ENCODE measurements at regions not wholly inside any gene's neighbourhood (a gene's known extent, or its start where the extent isn't known, plus 50 kb on each side); places are given as distances from the start of the nearest gene placed in this dataset.

DNA sequence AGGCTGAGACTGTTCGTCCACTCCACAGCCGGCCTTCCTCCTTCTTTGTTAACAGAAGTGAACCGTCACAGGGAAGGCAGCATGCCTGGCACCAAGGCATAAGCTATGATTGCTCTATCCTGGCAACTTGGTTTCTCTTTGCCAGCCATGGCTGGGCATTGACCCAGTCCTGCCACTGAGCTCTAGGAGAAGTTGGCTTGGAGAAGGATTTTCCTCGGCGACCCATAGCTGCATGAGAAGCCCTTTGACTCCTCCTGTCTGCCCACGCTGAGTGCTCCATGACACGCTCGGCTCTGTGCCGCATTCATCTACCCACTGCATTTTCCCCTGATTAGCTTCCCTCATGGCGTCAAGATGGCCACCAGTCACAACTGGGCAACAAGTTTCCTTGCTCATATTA lies 111.8 kb upstream of the EXOC2 start (continued):
- TF ChIP-seq, protein P1, sequence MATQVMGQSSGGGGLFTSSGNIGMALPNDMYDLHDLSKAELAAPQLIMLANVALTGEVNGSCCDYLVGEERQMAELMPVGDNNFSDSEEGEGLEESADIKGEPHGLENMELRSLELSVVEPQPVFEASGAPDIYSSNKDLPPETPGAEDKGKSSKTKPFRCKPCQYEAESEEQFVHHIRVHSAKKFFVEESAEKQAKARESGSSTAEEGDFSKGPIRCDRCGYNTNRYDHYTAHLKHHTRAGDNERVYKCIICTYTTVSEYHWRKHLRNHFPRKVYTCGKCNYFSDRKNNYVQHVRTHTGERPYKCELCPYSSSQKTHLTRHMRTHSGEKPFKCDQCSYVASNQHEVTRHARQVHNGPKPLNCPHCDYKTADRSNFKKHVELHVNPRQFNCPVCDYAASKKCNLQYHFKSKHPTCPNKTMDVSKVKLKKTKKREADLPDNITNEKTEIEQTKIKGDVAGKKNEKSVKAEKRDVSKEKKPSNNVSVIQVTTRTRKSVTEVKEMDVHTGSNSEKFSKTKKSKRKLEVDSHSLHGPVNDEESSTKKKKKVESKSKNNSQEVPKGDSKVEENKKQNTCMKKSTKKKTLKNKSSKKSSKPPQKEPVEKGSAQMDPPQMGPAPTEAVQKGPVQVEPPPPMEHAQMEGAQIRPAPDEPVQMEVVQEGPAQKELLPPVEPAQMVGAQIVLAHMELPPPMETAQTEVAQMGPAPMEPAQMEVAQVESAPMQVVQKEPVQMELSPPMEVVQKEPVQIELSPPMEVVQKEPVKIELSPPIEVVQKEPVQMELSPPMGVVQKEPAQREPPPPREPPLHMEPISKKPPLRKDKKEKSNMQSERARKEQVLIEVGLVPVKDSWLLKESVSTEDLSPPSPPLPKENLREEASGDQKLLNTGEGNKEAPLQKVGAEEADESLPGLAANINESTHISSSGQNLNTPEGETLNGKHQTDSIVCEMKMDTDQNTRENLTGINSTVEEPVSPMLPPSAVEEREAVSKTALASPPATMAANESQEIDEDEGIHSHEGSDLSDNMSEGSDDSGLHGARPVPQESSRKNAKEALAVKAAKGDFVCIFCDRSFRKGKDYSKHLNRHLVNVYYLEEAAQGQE (IDR thresholded peaks at IDR 0.05; ENCODE audit: low read depth, low read length), result no peak

DNA sequence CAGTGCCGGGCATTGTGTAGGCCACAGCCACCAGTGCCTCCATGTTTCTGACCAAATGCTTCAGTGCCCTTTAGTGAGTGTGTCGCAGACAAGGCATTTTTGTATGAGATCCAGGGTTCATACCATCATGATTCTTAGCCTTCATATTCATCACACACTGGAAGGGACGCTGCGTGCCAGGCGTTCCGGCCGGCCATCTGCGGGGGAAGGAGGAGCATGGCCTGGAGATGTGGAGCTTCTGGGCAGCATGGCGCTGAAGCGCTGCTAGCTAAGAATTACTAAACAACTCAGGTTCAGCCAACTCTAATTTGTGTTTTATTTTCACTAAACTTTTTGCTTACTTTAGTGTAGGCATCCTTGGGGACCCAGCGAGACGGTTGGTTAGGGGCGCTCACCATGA lies 111.4 kb upstream of the EXOC2 start:
- Histone ChIP-seq H3K27ac (ENCODE audit: low read depth in 2 of 2, low read length in 1 of 2) (no peak overlapping the region), H4K20me1 (ENCODE audit: insufficient read depth) (no peaks in the 10 kb centered on the region), H3K27me3 (ENCODE audit: insufficient read depth) (peaks cover 33% of the 10 kb centered on the region), H3F3A (replicated peaks; ENCODE audit: insufficient read depth) (no peaks in the 10 kb centered on the region), H3K79me2 (ENCODE audit: insufficient read depth) (no peaks in the 10 kb centered on the region), H3K9ac (no peak overlapping the region), H2AFZ (ENCODE audit: low read depth) (no peak overlapping the region), H3K4me1 (ENCODE audit: control insufficient read depth in 1 of 2, insufficient read depth in 2 of 2, low read depth in 1 of 2, low read length in 1 of 2) (no peaks in the 10 kb centered on the region), H3K4me3 (ENCODE audit: low read depth in 2 of 2, low read length in 1 of 2) (no peak overlapping the region), H3K4me2 (no peak overlapping the region), H3K9me3 (no peaks in the 10 kb centered on the region), H3K36me3 (replicated peaks in 1 of 2; ENCODE audit: control insufficient read depth in 1 of 2, insufficient read depth in 2 of 2, low read length in 1 of 2) (no peaks in the 10 kb centered on the region), H3K9me2 (no peaks in the 10 kb centered on the region)
- ChIA-PET POLR2A (no interaction called here), CTCF (no interaction called here)
- TF ChIP-seq, protein P2, sequence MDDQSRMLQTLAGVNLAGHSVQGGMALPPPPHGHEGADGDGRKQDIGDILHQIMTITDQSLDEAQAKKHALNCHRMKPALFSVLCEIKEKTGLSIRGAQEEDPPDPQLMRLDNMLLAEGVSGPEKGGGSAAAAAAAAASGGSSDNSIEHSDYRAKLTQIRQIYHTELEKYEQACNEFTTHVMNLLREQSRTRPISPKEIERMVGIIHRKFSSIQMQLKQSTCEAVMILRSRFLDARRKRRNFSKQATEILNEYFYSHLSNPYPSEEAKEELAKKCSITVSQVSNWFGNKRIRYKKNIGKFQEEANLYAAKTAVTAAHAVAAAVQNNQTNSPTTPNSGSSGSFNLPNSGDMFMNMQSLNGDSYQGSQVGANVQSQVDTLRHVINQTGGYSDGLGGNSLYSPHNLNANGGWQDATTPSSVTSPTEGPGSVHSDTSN (IDR thresholded peaks at IDR 0.05), result no peak
- TF ChIP-seq YY1 (IDR thresholded peaks at IDR 0.05; ENCODE audit: low read depth) (no peak), MXI1 (IDR thresholded peaks at IDR 0.05; ENCODE audit: low read depth, low read length) (no peak), SMC3 (IDR thresholded peaks at IDR 0.05; ENCODE audit: low read depth, low read length) (no peak), RAD21 (IDR thresholded peaks at IDR 0.05; ENCODE audit: low read length) (no peak), CHD2 (IDR thresholded peaks at IDR 0.05; ENCODE audit: low read length, partially characterized antibody) (no peak), SIN3A (IDR thresholded peaks at IDR 0.05; ENCODE audit: borderline replicate concordance, low read depth, low read length) (no peak), EZH2phosphoT487 (IDR thresholded peaks at IDR 0.05; ENCODE audit: borderline replicate concordance, low read depth) (no peak), JUND (IDR thresholded peaks at IDR 0.05) (no peak), ELF1 (IDR thresholded peaks at IDR 0.05) (no peak), TEAD4 (IDR thresholded peaks at IDR 0.05; ENCODE audit: borderline replicate concordance, insufficient read depth) (no peak)
- TF ChIP-seq, protein P3, sequence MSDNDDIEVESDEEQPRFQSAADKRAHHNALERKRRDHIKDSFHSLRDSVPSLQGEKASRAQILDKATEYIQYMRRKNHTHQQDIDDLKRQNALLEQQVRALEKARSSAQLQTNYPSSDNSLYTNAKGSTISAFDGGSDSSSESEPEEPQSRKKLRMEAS (IDR thresholded peaks at IDR 0.05; ENCODE audit: low read depth), result no peak
- TF ChIP-seq, protein P4, sequence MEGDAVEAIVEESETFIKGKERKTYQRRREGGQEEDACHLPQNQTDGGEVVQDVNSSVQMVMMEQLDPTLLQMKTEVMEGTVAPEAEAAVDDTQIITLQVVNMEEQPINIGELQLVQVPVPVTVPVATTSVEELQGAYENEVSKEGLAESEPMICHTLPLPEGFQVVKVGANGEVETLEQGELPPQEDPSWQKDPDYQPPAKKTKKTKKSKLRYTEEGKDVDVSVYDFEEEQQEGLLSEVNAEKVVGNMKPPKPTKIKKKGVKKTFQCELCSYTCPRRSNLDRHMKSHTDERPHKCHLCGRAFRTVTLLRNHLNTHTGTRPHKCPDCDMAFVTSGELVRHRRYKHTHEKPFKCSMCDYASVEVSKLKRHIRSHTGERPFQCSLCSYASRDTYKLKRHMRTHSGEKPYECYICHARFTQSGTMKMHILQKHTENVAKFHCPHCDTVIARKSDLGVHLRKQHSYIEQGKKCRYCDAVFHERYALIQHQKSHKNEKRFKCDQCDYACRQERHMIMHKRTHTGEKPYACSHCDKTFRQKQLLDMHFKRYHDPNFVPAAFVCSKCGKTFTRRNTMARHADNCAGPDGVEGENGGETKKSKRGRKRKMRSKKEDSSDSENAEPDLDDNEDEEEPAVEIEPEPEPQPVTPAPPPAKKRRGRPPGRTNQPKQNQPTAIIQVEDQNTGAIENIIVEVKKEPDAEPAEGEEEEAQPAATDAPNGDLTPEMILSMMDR (IDR thresholded peaks at IDR 0.05), result no peak
- WGBS (ENCODE audit: low lambda C conversion rate), result 42% methylated on average over 13 of the region's 13 CpGs
- DNase-seq, result no peak

Data from SK-N-SH (cell line).